ENCODE measurements at regions not wholly inside any gene's neighbourhood (a gene's known extent, or its start where the extent isn't known, plus 50 kb on each side); places are given as distances from the start of the nearest gene placed in this dataset.

- TF ChIP-seq YY1 (IDR thresholded peaks at IDR 0.05; ENCODE audit: low read depth) = no peak
- no peak for TF ChIP-seq RAD21 (IDR thresholded peaks at IDR 0.05; ENCODE audit: low read depth)
- no peak for TF ChIP-seq USF1 (IDR thresholded peaks at IDR 0.05)
- TF ChIP-seq, protein P1, sequence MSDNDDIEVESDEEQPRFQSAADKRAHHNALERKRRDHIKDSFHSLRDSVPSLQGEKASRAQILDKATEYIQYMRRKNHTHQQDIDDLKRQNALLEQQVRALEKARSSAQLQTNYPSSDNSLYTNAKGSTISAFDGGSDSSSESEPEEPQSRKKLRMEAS (IDR thresholded peaks at IDR 0.05) = no peak
- no peak for TF ChIP-seq CEBPB (IDR thresholded peaks at IDR 0.05)
- TF ChIP-seq EP300 (IDR thresholded peaks at IDR 0.05; ENCODE audit: borderline replicate concordance) = no peak
Measured at GRCh38 chr16:86225905-86226371, 284.4 kb upstream of the FOXF1 start.

GRCh38 chr16:86227041-86227440, 283.3 kb upstream of the FOXF1 start:
- TF ChIP-seq EP300 (IDR thresholded peaks at IDR 0.05; ENCODE audit: borderline replicate concordance) (no peak), USF1 (IDR thresholded peaks at IDR 0.05) (no peak), RAD21 (IDR thresholded peaks at IDR 0.05; ENCODE audit: low read depth) (no peak), REST (IDR thresholded peaks at IDR 0.05; ENCODE audit: low read depth) (no peak), YY1 (IDR thresholded peaks at IDR 0.05; ENCODE audit: low read depth) (no peak), CREB1 (IDR thresholded peaks at IDR 0.05; ENCODE audit: low read depth) (no peak)

DNA sequence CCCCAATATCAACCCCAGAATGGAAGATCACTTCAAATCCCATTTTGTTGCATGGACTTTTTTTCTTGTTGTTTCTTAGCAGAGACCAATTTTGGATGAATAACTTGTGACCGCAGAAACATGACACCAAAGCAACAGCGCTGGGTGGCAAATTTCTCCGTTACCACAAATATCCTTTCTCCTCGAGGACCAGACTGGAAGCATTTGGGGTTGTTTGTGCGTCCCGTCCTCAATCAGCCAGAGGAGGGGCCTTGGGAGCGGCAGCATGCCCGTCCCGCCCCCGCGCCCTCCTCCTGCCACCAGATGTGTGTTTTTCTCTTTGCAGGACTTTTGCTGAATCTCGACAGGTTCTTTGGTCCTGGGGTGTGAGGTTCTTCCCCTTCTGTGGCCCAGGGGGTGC, 282.5 kb upstream of the FOXF1 start:
- TF ChIP-seq FOXM1 (IDR thresholded peaks at IDR 0.05; ENCODE audit: borderline replicate concordance, low read depth) (no peak), USF1 (IDR thresholded peaks at IDR 0.05) (no peak), REST (IDR thresholded peaks at IDR 0.05; ENCODE audit: low read depth) (no peak), CEBPB (IDR thresholded peaks at IDR 0.05) (no peak)

DNA sequence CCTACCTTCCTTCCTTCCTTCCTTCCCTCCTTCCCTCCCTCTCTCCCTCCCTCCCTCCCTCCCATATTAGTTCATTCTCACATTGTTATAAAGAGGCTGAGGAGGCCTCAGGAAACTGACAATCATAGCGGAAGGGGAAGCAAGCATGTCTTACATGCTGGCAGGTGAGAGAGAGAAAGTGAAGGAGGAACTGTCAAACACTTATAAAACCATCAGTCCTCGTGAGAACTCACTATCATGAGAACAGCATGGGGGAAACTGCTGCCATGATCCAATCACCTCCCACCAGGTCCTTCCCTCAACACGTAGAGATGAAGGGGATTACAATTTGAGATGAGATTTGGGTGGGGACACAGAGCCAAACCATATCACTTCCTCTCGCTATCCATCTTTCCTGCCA, 281.6 kb upstream of the FOXF1 start:
- no peak for TF ChIP-seq TAF1 (IDR thresholded peaks at IDR 0.05; ENCODE audit: low read depth)
- TF ChIP-seq TEAD4 (IDR thresholded peaks at IDR 0.05) = no peak
- TF ChIP-seq TCF12 (IDR thresholded peaks at IDR 0.05; ENCODE audit: low read depth) = no peak
- TF ChIP-seq ZBTB7A (IDR thresholded peaks at IDR 0.05; ENCODE audit: low read depth) = no peak
- TF ChIP-seq CREB1 (IDR thresholded peaks at IDR 0.05; ENCODE audit: low read depth) = no peak
- no peak for TF ChIP-seq FOXM1 (IDR thresholded peaks at IDR 0.05; ENCODE audit: borderline replicate concordance, low read depth)
- TF ChIP-seq EGR1 (IDR thresholded peaks at IDR 0.05) = no peak

DNA sequence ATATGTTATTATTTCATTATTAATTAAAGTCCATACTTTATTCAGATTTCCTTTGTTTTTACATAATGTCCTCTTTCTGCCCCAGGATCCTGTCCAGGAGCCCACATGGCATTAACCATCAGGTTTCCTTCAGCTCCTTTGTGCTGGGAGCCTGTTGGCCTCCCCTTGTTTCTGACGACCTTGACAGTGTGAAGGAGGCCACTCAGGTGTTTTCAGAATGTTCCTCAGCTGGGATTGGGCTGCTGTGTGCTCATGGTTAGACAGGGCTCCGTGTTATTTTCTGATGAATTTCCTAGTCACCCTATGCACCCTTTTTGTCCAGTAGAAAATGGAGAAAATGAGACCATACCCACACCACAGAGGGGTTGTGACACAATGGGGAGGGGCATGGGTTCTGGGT, 281.0 kb upstream of the FOXF1 start:
- TF ChIP-seq TEAD4 (IDR thresholded peaks at IDR 0.05) (no peak), TAF1 (IDR thresholded peaks at IDR 0.05; ENCODE audit: low read depth) (no peak), REST (IDR thresholded peaks at IDR 0.05; ENCODE audit: low read depth) (no peak), USF1 (IDR thresholded peaks at IDR 0.05) (no peak), YY1 (IDR thresholded peaks at IDR 0.05; ENCODE audit: low read depth) (no peak), CEBPB (IDR thresholded peaks at IDR 0.05) (no peak), FOXM1 (IDR thresholded peaks at IDR 0.05; ENCODE audit: borderline replicate concordance, low read depth) (no peak), CREB1 (IDR thresholded peaks at IDR 0.05; ENCODE audit: low read depth) (no peak), EGR1 (IDR thresholded peaks at IDR 0.05) (no peak), EP300 (IDR thresholded peaks at IDR 0.05; ENCODE audit: borderline replicate concordance) (no peak), ZBTB7A (IDR thresholded peaks at IDR 0.05; ENCODE audit: low read depth) (no peak), NFIC (IDR thresholded peaks at IDR 0.05) (no peak), TCF12 (IDR thresholded peaks at IDR 0.05; ENCODE audit: low read depth) (no peak), RAD21 (IDR thresholded peaks at IDR 0.05; ENCODE audit: low read depth) (no peak)
- TF ChIP-seq, protein P1 (IDR thresholded peaks at IDR 0.05) = no peak

All from Ishikawa (cell line).